Thyroid gland (tissue), 4 donors: ENCODE measurements at regions not wholly inside any gene's neighbourhood (a gene's known extent, or its start where the extent isn't known, plus 50 kb on each side); places are given as distances from the start of the nearest gene placed in this dataset.
A peak's percentile ranks its signal among the peaks of the same experiment; 100 is the strongest.

Experiments used
- DNase-seq, 2 donors: peaks; one replicate each; pipeline ENCODE4 v3.0.0-alpha.2; 2019
- H3K27ac ChIP-seq, 3 donors: fragments of 200-600 bp; sonication (generic); 1 replicate in 2 of 3; 2 replicates in 1 of 3; pipeline ENCODE4 v1.5.1; 2016 to 2019; ENCODE audit warnings: mild to moderate bottlenecking in 1 of 3, moderate library complexity in 1 of 3
- H3K27me3 ChIP-seq: fragments of 200-600 bp; sonication (generic); one replicate; pipeline ENCODE4 v1.5.1; 2019
- H3K36me3 ChIP-seq, 2 donors: fragments of 200-600 bp; sonication (generic); one replicate each; pipeline ENCODE4 v1.5.1; 2016 to 2019
- H3K4me1 ChIP-seq, 2 donors: fragments of 200-600 bp; sonication (generic); one replicate each; pipeline ENCODE4 v1.5.1; 2017 to 2019
- H3K4me3 ChIP-seq, 3 donors: fragments of 200-600 bp; sonication (generic); replicated peaks in 1 of 3; 1 replicate in 2 of 3; 2 replicates in 1 of 3; pipeline ENCODE4 v1.5.1; 2016; ENCODE audit warnings: mild to moderate bottlenecking in 1 of 3
- H3K9me3 ChIP-seq: fragments of 200-600 bp; sonication (generic); one replicate; pipeline ENCODE4 v1.5.1; 2017
- POLR2A ChIP-seq, 2 donors: fragments of 450-650 bp; IDR thresholded peaks; one replicate each; pipeline ENCODE4 v1.6.1; 2017; ENCODE audit warnings: antibody characterized with exemption in 2 of 2, mild to moderate bottlenecking in 2 of 2, moderate library complexity in 1 of 2
- WGBS, 2 donors: methylation state at CpG; one replicate each; pipeline ENCODE4 v1.1.5; 2017; 5-methylcytosine and 5-hydroxymethylcytosine counted together
- intact Hi-C: fragments of 100-400 bp; cut with DNase I; formaldehyde crosslinking; loops from one replicate; pipeline ENCODE4 v1.15.1; 2023
- TF ChIP-seq, protein P1 (sequence below), 6 experiments: fragments of 200-600 bp in 3 of 6; fragments of 450-650 bp in 3 of 6; sonication (generic) in 3 of 6; IDR thresholded peaks; one replicate each; pipeline ENCODE4 v1.5.1; 2016 to 2019; ENCODE audit warnings: antibody characterized with exemption in 6 of 6, mild to moderate bottlenecking in 2 of 6, inconsistent platforms in 1 of 6, moderate library complexity in 1 of 6

- DNase-seq: no peak
- no peaks in the 10 kb centered on the region for H3K36me3 ChIP-seq
- intact Hi-C loops: no loop called here
- no peaks in the 10 kb centered on the region for H3K4me1 ChIP-seq
- no peak overlapping the region for H3K27ac ChIP-seq
- H3K27me3 ChIP-seq: no peaks in the 10 kb centered on the region
- no peak overlapping the region for H3K4me3 ChIP-seq
- TF ChIP-seq POLR2A (IDR thresholded peaks at IDR 0.05): no peak
- TF ChIP-seq, protein P1, sequence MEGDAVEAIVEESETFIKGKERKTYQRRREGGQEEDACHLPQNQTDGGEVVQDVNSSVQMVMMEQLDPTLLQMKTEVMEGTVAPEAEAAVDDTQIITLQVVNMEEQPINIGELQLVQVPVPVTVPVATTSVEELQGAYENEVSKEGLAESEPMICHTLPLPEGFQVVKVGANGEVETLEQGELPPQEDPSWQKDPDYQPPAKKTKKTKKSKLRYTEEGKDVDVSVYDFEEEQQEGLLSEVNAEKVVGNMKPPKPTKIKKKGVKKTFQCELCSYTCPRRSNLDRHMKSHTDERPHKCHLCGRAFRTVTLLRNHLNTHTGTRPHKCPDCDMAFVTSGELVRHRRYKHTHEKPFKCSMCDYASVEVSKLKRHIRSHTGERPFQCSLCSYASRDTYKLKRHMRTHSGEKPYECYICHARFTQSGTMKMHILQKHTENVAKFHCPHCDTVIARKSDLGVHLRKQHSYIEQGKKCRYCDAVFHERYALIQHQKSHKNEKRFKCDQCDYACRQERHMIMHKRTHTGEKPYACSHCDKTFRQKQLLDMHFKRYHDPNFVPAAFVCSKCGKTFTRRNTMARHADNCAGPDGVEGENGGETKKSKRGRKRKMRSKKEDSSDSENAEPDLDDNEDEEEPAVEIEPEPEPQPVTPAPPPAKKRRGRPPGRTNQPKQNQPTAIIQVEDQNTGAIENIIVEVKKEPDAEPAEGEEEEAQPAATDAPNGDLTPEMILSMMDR (IDR thresholded peaks at IDR 0.05): no peak
- H3K9me3 ChIP-seq: no peaks in the 10 kb centered on the region
- WGBS, 2 donors: 91 to 94% methylated on average over 9 of the region's 9 CpGs
Observed at GRCh38 chr2:164127971-164128527, 392.2 kb upstream of the FIGN start.

- H3K9me3 ChIP-seq: no peaks in the 10 kb centered on the region
- H3K4me3 ChIP-seq: no peak overlapping the region
- no peak for DNase-seq
- 84 to 88% methylated on average over 7 of the region's 7 CpGs for WGBS, 2 donors
- no peak for TF ChIP-seq POLR2A (IDR thresholded peaks at IDR 0.05)
- TF ChIP-seq, protein P1 (IDR thresholded peaks at IDR 0.05): peak in 1 of 6 experiments; percentile 19
- intact Hi-C loops: no loop called here
- no peaks in the 10 kb centered on the region for H3K4me1 ChIP-seq
- H3K27ac ChIP-seq: no peak overlapping the region
- H3K27me3 ChIP-seq: no peaks in the 10 kb centered on the region
- H3K36me3 ChIP-seq: no peaks in the 10 kb centered on the region
Observed at GRCh38 chr2:164126960-164127660, 391.3 kb upstream of the FIGN start.

- no peaks in the 10 kb centered on the region for H3K27me3 ChIP-seq
- no peaks in the 10 kb centered on the region for H3K9me3 ChIP-seq
- TF ChIP-seq POLR2A (IDR thresholded peaks at IDR 0.05): no peak
- TF ChIP-seq, protein P1 (IDR thresholded peaks at IDR 0.05): no peak
- H3K4me3 ChIP-seq: no peak overlapping the region
- H3K36me3 ChIP-seq: no peaks in the 10 kb centered on the region
- WGBS, 2 donors: 90 to 91% methylated on average over 4 of the region's 4 CpGs
- H3K27ac ChIP-seq: no peak overlapping the region
- intact Hi-C loops: no loop called here
- no peaks in the 10 kb centered on the region for H3K4me1 ChIP-seq
- DNase-seq: no peak
Observed at GRCh38 chr2:164115806-164116205, 380.0 kb upstream of the FIGN start.

DNA sequence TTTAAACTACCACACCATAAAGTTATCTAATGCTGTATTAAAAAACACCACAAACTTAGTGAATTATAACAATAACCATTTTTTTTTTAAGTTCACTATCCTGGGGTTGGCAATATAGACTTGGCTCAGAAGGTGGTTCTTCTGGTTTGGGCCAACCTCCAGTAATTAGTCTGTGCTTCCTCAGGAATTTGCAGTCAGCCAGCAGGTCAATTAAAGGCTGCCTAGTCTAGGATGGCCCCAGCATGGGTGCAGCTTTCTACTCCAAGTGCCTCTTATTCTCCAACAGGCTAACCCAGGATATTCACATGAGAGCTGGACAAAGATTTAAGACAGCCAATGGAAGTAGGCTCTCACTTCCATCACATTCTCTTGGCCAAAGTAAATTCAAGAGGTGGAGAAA lies 379.1 kb upstream of the FIGN start:
- H3K4me1 ChIP-seq: no peaks in the 10 kb centered on the region
- peak in 1 of 2 donors; percentile 2 for DNase-seq
- H3K9me3 ChIP-seq: no peaks in the 10 kb centered on the region
- H3K4me3 ChIP-seq: no peak overlapping the region
- no peak overlapping the region for H3K27ac ChIP-seq
- no peaks in the 10 kb centered on the region for H3K27me3 ChIP-seq
- intact Hi-C loops: no loop called here
- TF ChIP-seq, protein P1 (IDR thresholded peaks at IDR 0.05): no peak
- no peak for TF ChIP-seq POLR2A (IDR thresholded peaks at IDR 0.05)
- no peaks in the 10 kb centered on the region for H3K36me3 ChIP-seq

GRCh38 chr2:164112105-164112504 lies 376.3 kb upstream of the FIGN start:
- WGBS, 2 donors: 94 to 99% methylated on average over 2 of the region's 2 CpGs
- H3K27me3 ChIP-seq: no peaks in the 10 kb centered on the region
- intact Hi-C loops: no loop called here

More at GRCh38 chr2:164112105-164112504, 376.3 kb upstream of the FIGN start:
- Histone ChIP-seq H3K4me3 (no peak overlapping the region), H3K36me3 (no peaks in the 10 kb centered on the region), H3K27ac (no peak overlapping the region), H3K4me1 (no peaks in the 10 kb centered on the region), H3K9me3 (no peaks in the 10 kb centered on the region)
- no peak for DNase-seq
- no peak for TF ChIP-seq POLR2A (IDR thresholded peaks at IDR 0.05)
- TF ChIP-seq, protein P1 (IDR thresholded peaks at IDR 0.05): no peak
